Glomerular visceral epithelial cell (primary cell): ENCODE measurements at regions not wholly inside any gene's neighbourhood (a gene's known extent, or its start where the extent isn't known, plus 50 kb on each side); places are given as distances from the start of the nearest gene placed in this dataset.
"Not testable (repeated sequence)": the region's sequence is repeated elsewhere in the genome, so short reads cannot be mapped to it uniquely, and the experiment has no call there.

Experiments used
- DNase-seq: peaks from one replicate; pipeline ENCODE4 v3.0.0-alpha.2; 2016; ENCODE audit errors: extremely low spot score

GRCh38 chr10:3347413-3348182 lies 175.0 kb upstream of the PITRM1 start:
- no peak for DNase-seq

DNA sequence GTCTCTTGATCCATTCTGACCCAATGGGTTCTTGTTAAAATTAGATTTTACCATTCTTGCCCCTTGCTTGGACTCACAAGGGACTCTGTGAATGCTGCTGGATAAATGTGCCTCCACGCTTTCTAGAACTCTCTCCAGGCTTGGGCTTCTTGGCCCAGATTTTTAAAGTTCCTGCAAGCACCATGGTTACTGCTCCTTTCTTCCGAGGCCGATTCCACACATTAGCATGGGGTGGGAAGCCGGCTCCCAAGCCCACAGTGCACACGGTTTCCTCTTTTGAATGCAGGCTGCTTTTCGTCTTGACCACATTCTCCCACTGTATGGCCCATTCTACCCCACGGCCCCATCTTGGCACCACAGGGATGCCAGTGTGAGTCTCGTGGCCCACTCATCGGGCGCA lies 174.3 kb upstream of the PITRM1 start:
- DNase-seq: no peak

- no peak for DNase-seq
These were observed 170.2 kb upstream of the PITRM1 start for GRCh38 chr10:3342771-3343170.

DNA sequence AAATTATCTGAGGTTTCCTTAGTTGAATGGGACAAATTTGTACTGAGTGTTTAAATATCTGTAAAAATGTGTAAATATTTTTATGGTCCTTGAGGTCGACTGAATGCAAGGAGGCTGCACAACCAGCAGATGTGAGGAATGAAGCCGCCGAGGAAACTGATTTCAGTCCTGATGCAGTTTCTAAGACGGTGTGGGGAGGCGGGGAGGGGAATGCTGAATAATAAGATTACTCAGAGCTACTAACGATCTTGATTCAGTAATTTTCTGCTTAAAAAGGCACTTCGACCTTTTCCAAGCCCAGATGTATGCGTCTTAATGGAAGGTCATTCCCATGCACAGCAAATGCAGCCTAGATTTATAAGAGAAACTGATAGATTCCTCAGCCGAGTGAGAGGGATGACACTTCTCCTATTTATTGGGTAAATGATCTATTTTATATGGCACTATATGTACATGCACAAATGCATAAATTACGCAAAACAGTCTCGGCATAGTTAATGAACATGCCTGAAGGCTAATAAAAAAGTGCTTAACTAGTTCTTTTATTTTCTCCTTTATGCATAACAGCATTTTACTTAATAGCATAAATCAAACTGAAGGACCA lies 167.6 kb upstream of the PITRM1 start:
- no peak for DNase-seq

DNA sequence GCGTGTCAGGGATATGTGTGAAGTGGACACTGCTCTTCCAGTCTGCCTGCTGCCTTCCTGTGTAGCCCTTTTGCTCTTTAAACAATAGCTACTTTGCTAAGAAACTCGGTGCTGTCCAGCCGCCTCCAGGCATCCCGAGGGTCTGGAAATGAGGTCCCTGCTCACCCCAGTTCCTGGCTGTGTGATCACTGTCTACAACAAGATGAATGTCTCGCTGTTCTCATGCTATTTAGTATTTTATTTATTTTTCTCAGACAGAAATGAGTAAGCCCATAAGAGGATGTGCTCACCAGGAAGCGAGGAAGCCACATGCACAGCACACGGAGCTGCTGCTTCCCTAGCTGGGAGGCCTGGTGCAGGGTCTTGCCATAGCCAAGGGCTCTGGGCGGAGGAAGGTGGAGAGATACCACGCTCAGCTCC lies 167.0 kb upstream of the PITRM1 start:
- peak; percentile 13 for DNase-seq

- no peak for DNase-seq
These were observed 166.5 kb upstream of the PITRM1 start for GRCh38 chr10:3339121-3339520.

- no peak for DNase-seq
These were observed 165.2 kb upstream of the PITRM1 start for GRCh38 chr10:3337741-3338140.

GRCh38 chr10:3336673-3337293 lies 164.2 kb upstream of the PITRM1 start:
- DNase-seq: peak; percentile 21

GRCh38 chr10:3333426-3333825 lies 160.8 kb upstream of the PITRM1 start:
- no peak for DNase-seq

DNA sequence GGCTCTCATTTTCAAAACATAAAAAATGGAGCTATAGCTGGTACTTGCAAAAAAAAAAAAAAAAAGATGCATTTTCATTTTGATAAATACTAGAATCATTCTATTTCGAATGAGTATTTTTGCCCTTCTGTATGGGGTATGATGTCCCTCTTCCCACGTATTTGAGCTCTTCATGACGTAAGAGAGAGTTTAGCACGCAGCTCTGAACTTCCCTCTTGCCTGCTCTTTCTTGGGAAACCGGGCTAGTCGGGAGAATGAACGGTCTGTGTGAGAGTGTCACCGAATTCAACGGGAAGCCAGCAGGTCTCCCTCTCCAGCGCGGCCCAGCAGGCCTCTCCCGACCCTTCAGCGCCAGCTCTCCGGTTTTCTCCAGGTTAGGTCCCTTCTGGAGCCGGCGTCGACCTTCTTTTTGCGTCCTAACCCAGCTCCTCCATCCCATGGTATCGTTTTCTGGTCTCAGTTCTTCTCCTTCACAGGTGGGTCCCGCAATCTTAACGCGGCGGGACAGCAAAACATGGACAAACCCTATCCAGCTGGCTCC lies 159.2 kb upstream of the PITRM1 start:
- DNase-seq: no peak

DNA sequence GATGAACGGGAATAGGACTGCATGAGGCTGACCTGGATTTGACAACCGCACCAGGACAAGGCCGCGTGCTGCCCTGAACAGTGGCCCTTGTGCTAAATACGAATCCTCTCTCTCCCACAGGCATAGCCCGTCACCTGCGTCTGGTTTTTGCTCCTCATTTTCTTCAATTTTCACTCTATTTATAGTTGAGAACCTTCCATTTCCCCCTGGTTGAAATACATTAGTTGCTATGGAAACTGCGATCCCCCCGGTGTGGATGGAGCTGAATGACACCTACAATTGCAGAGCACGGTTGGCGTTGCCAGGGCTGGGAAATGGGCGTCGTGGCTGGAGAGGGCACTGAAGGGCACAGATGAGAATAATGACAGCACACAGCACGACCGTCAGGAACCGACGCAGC lies 158.6 kb upstream of the PITRM1 start:
- DNase-seq: no peak

- DNase-seq: peak; percentile 72
These were observed 158.1 kb upstream of the PITRM1 start for GRCh38 chr10:3330663-3331062.

- DNase-seq: no peak
These were observed 153.6 kb upstream of the PITRM1 start for GRCh38 chr10:3325954-3326750.

- DNase-seq: no peak
These were observed 152.0 kb upstream of the PITRM1 start for GRCh38 chr10:3324612-3325038.

- DNase-seq: no peak
These were observed 151.4 kb upstream of the PITRM1 start for GRCh38 chr10:3323865-3324498.

DNA sequence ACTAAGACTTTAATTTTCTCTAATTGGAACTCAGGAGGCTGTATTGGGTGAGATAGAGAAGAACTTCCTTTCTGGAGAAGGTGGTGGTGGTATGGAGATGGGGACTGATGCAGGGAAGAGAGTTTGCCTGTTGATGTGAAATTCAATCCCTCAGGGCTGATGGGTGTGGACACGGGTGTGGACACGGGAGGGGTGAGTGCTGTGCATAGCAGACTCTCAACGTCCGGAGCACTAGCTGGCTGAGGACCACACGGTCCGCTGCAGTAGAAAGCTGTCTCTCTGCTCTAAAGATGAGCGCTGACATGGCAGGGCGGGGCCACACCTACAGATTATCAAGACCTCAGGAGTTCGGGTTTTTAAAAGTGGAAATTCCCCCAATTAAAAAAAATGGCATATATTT lies 148.5 kb upstream of the PITRM1 start:
- DNase-seq: no peak

GRCh38 chr10:3319811-3320226 lies 147.2 kb upstream of the PITRM1 start:
- DNase-seq: no peak

DNA sequence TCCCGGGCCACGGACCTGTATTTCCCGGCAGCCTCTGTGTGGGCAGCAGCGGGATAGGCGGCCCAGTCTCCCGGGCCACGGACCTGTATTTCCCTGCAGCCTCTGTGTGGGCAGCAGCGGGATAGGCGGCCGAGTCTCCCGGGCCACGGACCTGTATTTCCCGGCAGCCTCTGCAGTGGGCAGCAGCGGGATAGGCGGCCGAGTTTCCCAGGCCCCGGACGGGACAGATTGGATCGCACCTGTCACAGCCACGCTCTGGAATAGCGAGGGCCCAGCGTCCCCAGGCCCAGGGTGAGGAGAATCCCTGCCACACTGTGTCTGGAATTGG lies 145.9 kb upstream of the PITRM1 start:
- not testable (repeated sequence) for DNase-seq

DNA sequence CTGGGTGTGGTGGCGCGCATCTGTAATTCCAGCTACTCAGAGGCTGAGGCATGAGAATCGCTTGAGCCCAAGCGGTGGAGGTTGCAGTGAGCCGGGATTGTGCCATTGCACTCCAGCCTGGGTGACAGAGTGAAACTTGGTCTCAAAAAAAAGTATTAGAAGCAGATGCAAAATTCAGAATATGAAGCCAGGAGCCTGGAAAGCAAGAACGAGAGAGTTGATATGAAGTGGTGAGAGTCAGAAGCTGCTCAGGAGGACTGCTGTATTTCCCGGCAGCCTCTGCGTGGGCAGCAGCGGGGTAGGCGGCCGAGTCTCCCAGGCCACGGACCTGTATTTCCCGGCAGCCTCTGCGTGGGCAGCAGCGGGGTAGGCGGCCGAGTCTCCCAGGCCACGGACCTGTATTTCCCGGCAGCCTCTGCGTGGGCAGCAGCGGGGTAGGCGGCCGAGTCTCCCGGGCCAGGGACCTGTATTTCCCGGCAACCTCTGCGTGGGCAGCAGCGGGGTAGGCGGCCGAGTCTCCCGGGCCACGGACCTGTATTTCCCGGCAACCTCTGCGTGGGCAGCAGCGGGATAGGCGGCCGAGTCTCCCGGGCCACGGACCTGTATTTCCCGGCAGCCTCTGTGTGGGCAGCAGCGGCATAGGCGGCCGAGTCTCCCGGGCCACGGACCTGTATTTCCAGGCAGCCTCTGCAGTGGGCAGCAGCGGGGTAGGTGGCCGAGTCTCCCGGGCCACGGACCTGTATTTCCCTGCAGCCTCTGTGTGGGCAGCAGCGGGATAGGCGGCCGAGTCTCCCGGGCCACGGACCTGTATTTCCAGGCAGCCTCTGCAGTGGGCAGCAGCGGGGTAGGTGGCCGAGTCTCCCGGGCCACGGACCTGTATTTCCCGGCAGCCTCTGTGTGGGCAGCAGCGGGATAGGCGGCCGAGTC lies 145.2 kb upstream of the PITRM1 start:
- DNase-seq: not testable (repeated sequence)

DNA sequence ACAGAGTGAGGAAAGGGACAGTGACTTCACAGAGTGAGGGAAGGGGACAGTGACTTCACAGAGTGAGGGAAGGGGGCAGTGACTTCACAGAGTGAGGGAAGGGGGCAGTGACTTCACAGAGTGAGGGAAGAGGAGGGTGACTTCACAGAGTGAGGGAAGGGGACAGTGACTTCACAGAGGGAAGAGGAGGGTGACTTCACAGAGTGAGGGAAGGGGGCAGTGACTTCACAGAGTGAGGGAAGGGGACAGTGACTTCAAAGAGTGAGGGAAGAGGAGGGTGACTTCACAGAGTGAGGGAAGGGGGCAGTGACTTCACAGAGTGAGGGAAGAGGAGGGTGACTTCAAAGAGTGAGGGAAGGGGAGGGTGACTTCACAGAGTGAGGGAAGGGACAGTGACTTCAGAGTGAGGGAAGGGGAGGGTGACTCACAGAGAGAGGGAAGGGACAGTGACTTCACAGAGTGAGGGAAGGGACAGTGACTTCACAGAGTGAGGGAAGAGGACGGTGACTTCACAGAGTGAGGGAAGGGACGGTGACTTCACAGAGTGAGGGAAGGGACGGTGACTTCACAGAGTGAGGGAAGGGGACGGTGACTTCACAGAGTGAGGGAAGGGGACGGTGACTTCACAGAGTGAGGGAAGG lies 142.0 kb upstream of the PITRM1 start:
- DNase-seq: not testable (repeated sequence)
